ENCODE measurements at regions not wholly inside any gene's neighbourhood (a gene's known extent, or its start where the extent isn't known, plus 50 kb on each side); places are given as distances from the start of the nearest gene placed in this dataset.

DNA sequence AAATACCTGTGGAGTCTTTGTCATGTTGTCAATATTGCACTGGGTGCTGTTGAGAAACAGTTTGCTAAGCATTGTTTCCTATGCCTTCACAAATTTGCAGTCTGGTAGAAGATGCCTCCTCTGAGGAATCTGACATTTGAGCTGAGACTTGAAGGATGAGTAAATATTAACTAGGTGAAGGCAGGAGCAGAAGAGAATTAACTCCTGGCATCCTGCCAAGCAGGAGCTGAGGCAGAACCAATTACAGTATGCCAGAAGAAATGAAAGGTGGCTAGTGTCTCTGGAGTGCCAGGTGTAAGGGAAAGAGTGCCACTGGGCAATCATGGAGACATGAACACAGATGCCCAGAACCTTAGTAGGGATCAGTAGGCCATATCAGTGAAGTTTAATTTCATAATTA is 1778.2 kb upstream of the PCDH10 start:
- H3K4me2 ChIP-seq (ENCODE audit: insufficient read depth, low read length) = no peak overlapping the region
- DNase-seq (ENCODE audit: insufficient read length, low spot score, missing footprints) = no peak
- H3K9me3 ChIP-seq (ENCODE audit: low read depth, low read length) = no peaks in the 10 kb centered on the region

DNA sequence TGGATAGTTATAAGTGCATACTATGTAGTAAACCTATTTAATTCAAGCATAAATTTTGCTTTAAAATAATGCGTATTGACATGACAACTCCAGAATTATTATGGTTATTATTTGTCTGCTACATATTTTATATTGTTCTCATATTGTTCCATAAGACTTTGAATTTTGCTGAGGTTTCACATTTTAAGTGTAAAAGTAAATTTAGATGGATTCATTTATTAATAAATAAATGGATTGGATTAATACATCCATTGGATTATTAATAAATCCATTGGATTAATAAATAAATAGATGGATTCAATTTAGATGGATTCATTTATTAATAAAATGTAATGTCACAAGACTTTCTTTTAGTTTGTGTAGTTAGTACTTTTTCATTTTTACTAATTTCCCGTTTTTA is 1768.0 kb upstream of the PCDH10 start:
- Histone ChIP-seq H3K36me3 (ENCODE audit: insufficient read depth, low read length) (no peaks in the 10 kb centered on the region), H3K4me3 (ENCODE audit: insufficient read depth, low read length) (no peak overlapping the region), H3K9me3 (ENCODE audit: low read depth, low read length) (no peaks in the 10 kb centered on the region), H4K20me1 (ENCODE audit: insufficient read depth, low read length) (no peaks in the 10 kb centered on the region), H3K27ac (ENCODE audit: low read depth, low read length) (no peak overlapping the region), H3K4me2 (ENCODE audit: insufficient read depth, low read length) (no peak overlapping the region), H3K4me1 (ENCODE audit: insufficient read depth, low read length) (no peaks in the 10 kb centered on the region), H3K79me2 (ENCODE audit: insufficient read depth, low read length) (no peaks in the 10 kb centered on the region), H3K27me3 (ENCODE audit: insufficient read depth, low read length) (no peaks in the 10 kb centered on the region), H2AFZ (ENCODE audit: low read length) (no peak overlapping the region)
- no peak for DNase-seq (ENCODE audit: insufficient read length, low spot score, missing footprints)
- TF ChIP-seq, protein P1, sequence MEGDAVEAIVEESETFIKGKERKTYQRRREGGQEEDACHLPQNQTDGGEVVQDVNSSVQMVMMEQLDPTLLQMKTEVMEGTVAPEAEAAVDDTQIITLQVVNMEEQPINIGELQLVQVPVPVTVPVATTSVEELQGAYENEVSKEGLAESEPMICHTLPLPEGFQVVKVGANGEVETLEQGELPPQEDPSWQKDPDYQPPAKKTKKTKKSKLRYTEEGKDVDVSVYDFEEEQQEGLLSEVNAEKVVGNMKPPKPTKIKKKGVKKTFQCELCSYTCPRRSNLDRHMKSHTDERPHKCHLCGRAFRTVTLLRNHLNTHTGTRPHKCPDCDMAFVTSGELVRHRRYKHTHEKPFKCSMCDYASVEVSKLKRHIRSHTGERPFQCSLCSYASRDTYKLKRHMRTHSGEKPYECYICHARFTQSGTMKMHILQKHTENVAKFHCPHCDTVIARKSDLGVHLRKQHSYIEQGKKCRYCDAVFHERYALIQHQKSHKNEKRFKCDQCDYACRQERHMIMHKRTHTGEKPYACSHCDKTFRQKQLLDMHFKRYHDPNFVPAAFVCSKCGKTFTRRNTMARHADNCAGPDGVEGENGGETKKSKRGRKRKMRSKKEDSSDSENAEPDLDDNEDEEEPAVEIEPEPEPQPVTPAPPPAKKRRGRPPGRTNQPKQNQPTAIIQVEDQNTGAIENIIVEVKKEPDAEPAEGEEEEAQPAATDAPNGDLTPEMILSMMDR (IDR thresholded peaks at IDR 0.05; ENCODE audit: extremely low read depth, low read depth, low read length) = no peak

More for the DNA sequence above, 1778.2 kb upstream of the PCDH10 start:
- H3K4me1 ChIP-seq (ENCODE audit: insufficient read depth, low read length) = no peaks in the 10 kb centered on the region
- no peak overlapping the region for H2AFZ ChIP-seq (ENCODE audit: low read length)
- no peak overlapping the region for H3K4me3 ChIP-seq (ENCODE audit: insufficient read depth, low read length)
- TF ChIP-seq, protein P1 (IDR thresholded peaks at IDR 0.05; ENCODE audit: extremely low read depth, low read depth, low read length) = no peak
- no peaks in the 10 kb centered on the region for H3K79me2 ChIP-seq (ENCODE audit: insufficient read depth, low read length)
- no peaks in the 10 kb centered on the region for H4K20me1 ChIP-seq (ENCODE audit: insufficient read depth, low read length)
- H3K36me3 ChIP-seq (ENCODE audit: insufficient read depth, low read length) = no peaks in the 10 kb centered on the region
- no peak overlapping the region for H3K27ac ChIP-seq (ENCODE audit: low read depth, low read length)
- no peaks in the 10 kb centered on the region for H3K27me3 ChIP-seq (ENCODE audit: insufficient read depth, low read length)

DNA sequence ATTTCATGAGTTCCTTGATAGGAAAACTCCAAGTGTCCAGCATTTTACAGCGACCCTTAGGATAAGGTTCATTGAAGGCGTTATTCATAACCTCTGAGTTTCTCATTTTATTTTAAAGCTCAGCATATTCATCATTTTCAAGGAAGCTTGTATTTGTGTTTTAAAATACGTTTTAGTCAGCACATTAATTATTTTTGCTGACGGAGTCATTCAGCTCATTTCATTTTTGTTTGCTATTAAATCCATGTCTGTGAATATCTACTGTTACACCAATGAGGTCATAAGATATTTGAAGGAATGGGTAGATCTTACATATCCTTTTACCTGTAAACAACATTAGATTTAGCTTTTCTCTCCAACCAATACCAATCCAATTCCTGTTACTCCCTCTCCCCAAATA is 1766.3 kb upstream of the PCDH10 start:
- no peaks in the 10 kb centered on the region for H3K79me2 ChIP-seq (ENCODE audit: insufficient read depth, low read length)
- TF ChIP-seq, protein P1 (IDR thresholded peaks at IDR 0.05; ENCODE audit: extremely low read depth, low read depth, low read length) = no peak
- no peak overlapping the region for H3K4me3 ChIP-seq (ENCODE audit: insufficient read depth, low read length)
- no peaks in the 10 kb centered on the region for H4K20me1 ChIP-seq (ENCODE audit: insufficient read depth, low read length)
- no peak overlapping the region for H3K4me2 ChIP-seq (ENCODE audit: insufficient read depth, low read length)
- no peaks in the 10 kb centered on the region for H3K4me1 ChIP-seq (ENCODE audit: insufficient read depth, low read length)
- H3K27ac ChIP-seq (ENCODE audit: low read depth, low read length) = no peak overlapping the region
- H2AFZ ChIP-seq (ENCODE audit: low read length) = no peak overlapping the region
- H3K36me3 ChIP-seq (ENCODE audit: insufficient read depth, low read length) = no peaks in the 10 kb centered on the region
- H3K27me3 ChIP-seq (ENCODE audit: insufficient read depth, low read length) = no peaks in the 10 kb centered on the region
- H3K9me3 ChIP-seq (ENCODE audit: low read depth, low read length) = no peaks in the 10 kb centered on the region
- no peak for DNase-seq (ENCODE audit: insufficient read length, low spot score, missing footprints)

DNA sequence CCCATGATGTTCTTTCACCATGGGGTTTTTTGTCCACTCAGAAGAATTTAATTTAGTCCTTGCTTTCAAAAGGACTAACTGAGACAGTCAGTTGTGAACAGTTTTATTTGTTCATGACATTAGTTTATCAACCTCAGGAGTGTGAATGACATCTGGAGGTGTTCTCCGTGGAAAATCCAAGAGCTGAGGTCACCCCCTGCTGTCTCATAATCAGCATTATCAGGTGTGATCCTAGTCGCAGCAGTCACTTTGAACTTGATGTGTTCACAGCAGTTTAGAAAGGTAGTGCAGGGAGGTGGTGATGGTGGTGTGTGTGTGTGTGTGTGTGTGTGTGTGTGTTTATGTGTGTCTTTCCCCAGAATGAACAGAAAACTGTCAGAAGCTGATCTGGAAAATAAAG is 1760.8 kb upstream of the PCDH10 start:
- TF ChIP-seq, protein P1 (IDR thresholded peaks at IDR 0.05; ENCODE audit: extremely low read depth, low read depth, low read length) = no peak
- H3K27ac ChIP-seq (ENCODE audit: low read depth, low read length) = no peak overlapping the region
- H3K9me3 ChIP-seq (ENCODE audit: low read depth, low read length) = no peaks in the 10 kb centered on the region
- no peak overlapping the region for H3K4me2 ChIP-seq (ENCODE audit: insufficient read depth, low read length)
- H3K79me2 ChIP-seq (ENCODE audit: insufficient read depth, low read length) = no peaks in the 10 kb centered on the region
- no peaks in the 10 kb centered on the region for H3K4me1 ChIP-seq (ENCODE audit: insufficient read depth, low read length)
- H4K20me1 ChIP-seq (ENCODE audit: insufficient read depth, low read length) = no peaks in the 10 kb centered on the region
- H3K4me3 ChIP-seq (ENCODE audit: insufficient read depth, low read length) = no peak overlapping the region
- no peaks in the 10 kb centered on the region for H3K36me3 ChIP-seq (ENCODE audit: insufficient read depth, low read length)
- H2AFZ ChIP-seq (ENCODE audit: low read length) = no peak overlapping the region
- DNase-seq (ENCODE audit: insufficient read length, low spot score, missing footprints) = no peak
- H3K27me3 ChIP-seq (ENCODE audit: insufficient read depth, low read length) = no peaks in the 10 kb centered on the region
